ENCODE measurements at regions not wholly inside any gene's neighbourhood (a gene's known extent, or its start where the extent isn't known, plus 50 kb on each side); places are given as distances from the start of the nearest gene placed in this dataset.

DNA sequence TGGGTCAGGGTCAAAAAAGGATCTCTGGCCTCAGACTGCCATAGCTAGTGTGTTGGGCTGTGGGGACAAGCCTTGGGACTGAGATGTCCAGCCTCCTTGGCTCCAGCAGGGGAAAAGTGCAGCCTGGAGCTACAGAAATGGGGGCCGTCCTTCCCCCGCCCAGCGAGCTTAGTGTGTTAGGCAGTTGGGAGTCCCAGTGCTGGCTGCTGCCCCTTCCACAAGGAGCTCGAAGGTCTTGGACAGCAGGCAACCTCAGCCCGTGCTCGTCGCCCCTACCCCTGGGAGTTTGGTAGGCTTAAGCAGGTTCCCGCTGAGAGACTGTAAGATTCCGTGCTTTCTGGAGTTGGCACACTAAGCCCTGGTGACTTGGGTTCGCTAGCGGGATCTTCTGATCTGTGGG lies 293.0 kb upstream of the CDH12 start:
- H3K4me3 ChIP-seq (ENCODE audit: control insufficient read depth, low read depth, low read length) = no peak overlapping the region
- no peak for DNase-seq (ENCODE audit: low read depth)
- TF ChIP-seq, protein P1, sequence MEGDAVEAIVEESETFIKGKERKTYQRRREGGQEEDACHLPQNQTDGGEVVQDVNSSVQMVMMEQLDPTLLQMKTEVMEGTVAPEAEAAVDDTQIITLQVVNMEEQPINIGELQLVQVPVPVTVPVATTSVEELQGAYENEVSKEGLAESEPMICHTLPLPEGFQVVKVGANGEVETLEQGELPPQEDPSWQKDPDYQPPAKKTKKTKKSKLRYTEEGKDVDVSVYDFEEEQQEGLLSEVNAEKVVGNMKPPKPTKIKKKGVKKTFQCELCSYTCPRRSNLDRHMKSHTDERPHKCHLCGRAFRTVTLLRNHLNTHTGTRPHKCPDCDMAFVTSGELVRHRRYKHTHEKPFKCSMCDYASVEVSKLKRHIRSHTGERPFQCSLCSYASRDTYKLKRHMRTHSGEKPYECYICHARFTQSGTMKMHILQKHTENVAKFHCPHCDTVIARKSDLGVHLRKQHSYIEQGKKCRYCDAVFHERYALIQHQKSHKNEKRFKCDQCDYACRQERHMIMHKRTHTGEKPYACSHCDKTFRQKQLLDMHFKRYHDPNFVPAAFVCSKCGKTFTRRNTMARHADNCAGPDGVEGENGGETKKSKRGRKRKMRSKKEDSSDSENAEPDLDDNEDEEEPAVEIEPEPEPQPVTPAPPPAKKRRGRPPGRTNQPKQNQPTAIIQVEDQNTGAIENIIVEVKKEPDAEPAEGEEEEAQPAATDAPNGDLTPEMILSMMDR (conservative IDR thresholded peaks at IDR 0.05; ENCODE audit: control insufficient read depth, insufficient read depth, low read depth, low read length) = no peak

GRCh38 chr5:23139338-23140171 lies 286.4 kb upstream of the CDH12 start:
- no peak overlapping the region for H3K4me3 ChIP-seq (ENCODE audit: control insufficient read depth, low read depth, low read length)
- DNase-seq (ENCODE audit: low read depth) = peak; percentile 36
- TF ChIP-seq, protein P1 (conservative IDR thresholded peaks at IDR 0.05; ENCODE audit: control insufficient read depth, insufficient read depth, low read depth, low read length) = peak; percentile 43

DNA sequence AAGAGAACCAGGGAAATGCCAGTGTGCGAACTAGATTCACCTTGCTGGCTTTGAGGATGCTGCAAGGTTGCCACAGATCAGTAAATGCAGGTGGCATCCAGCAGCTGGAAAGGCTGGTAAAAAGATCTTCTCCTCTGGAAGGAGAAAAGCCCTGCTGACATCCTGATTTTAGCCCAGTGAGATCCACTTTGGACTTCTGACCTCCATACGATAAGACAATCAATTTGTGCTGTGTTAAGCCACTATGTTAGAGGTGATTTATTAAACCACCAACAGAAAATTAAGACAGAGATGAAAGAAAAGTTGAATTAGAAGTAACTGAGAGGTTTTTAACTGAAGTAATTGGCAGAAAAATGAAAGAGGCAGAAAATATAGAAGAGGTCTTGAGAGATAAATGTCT lies 283.8 kb upstream of the CDH12 start:
- TF ChIP-seq, protein P1 (conservative IDR thresholded peaks at IDR 0.05; ENCODE audit: control insufficient read depth, insufficient read depth, low read depth, low read length) = no peak
- no peak for DNase-seq (ENCODE audit: low read depth)
- no peak overlapping the region for H3K4me3 ChIP-seq (ENCODE audit: control insufficient read depth, low read depth, low read length)

- H3K4me3 ChIP-seq (ENCODE audit: control insufficient read depth, low read depth, low read length) = no peak overlapping the region
- no peak for DNase-seq (ENCODE audit: low read depth)
- TF ChIP-seq, protein P1 (conservative IDR thresholded peaks at IDR 0.05; ENCODE audit: control insufficient read depth, insufficient read depth, low read depth, low read length) = no peak
Measured at GRCh38 chr5:23132231-23132630, 279.1 kb upstream of the CDH12 start.

DNA sequence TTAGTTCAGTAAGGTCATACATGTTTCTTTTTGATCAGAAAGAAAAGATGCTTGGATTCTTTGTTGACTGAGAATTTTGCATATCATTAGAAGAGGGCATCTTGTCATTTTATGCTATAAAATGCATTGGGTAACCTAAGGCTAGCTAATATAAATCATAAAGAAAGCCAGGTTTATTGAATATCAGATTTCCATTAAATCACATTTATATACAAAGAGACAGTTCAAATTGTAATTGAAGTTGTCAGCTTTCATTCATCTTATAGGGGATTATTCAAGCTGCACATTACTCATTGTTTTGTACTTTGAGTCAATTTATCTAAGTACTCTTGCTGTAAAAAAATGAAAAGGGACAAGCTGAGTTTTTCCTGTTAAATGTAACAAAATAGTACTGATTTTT lies 259.1 kb upstream of the CDH12 start:
- TF ChIP-seq, protein P1 (conservative IDR thresholded peaks at IDR 0.05; ENCODE audit: control insufficient read depth, insufficient read depth, low read depth, low read length) = no peak
- no peak overlapping the region for H3K4me3 ChIP-seq (ENCODE audit: control insufficient read depth, low read depth, low read length)
- DNase-seq (ENCODE audit: low read depth) = no peak

DNA sequence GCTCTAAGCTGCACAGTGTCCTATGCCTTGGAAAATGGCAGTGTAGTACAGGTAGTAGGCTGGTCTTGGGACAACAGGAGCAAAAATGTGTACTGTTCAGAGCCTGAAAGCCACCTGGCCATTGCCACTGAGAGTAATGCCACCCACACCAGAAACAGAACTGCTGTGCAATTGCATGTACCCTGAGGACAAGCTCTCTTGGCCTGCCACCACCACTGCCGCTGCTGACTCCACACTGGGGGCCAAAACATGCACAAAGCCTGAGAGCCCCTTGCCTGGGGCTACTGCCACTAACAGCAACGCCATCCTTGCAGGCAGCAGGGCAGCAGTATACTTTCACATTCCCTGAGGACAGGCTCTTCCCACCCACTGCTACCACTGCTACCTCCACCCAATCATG lies 251.9 kb upstream of the CDH12 start:
- TF ChIP-seq, protein P1 (conservative IDR thresholded peaks at IDR 0.05; ENCODE audit: control insufficient read depth, insufficient read depth, low read depth, low read length) = no peak
- H3K4me3 ChIP-seq (ENCODE audit: control insufficient read depth, low read depth, low read length) = no peak overlapping the region
- DNase-seq (ENCODE audit: low read depth) = no peak
